SK-N-SH (cell line): ENCODE measurements at regions not wholly inside any gene's neighbourhood (a gene's known extent, or its start where the extent isn't known, plus 50 kb on each side); places are given as distances from the start of the nearest gene placed in this dataset.

Experiments
- CTCF ChIA-PET: fragments of 300-600, 350-600 bp; formaldehyde crosslinking; extraction: SDS; loops from one replicate; lab custom pipeline; 2021; lab: Yijun Ruan, JAX
- POLR2A ChIA-PET: fragments of 350-600 bp; sonication (Branson Sonifier 250); formaldehyde crosslinking; extraction: SDS; loops from one replicate; lab custom pipeline; 2020; ENCODE audit warnings: antibody characterized with exemption, inconsistent platforms; lab: Yijun Ruan, JAX
- DNase-seq: peaks from one replicate; pipeline ENCODE4 v3.0.0; 2012
- H2AFZ ChIP-seq: fragments of 200-600 bp; sonication (generic); 2 replicates; pipeline ENCODE4 v1.8.1; 2016; ENCODE audit warnings: antibody characterized with exemption, mild to moderate bottlenecking, low read depth
- H3F3A ChIP-seq: fragments of 200-600 bp; sonication (generic); replicated peaks from 2 replicates; pipeline ENCODE3; 2016; ENCODE audit warnings: antibody characterized with exemption, mild to moderate bottlenecking; ENCODE audit not compliant: insufficient read depth
- H3K27ac ChIP-seq, 2 experiments: fragments of 200-500 bp in 1 of 2; fragments of 200-600 bp in 1 of 2; sonication (Bioruptor generic) in 1 of 2; sonication (generic), shearing (Covaris generic) in 1 of 2; 2 replicates each; pipeline versions ENCODE4 v1.5.1 to v1.6.1; 2014 to 2016; ENCODE audit warnings: low read depth in 2 of 2, inconsistent platforms in 1 of 2, low read length in 1 of 2, mild to moderate bottlenecking in 1 of 2, mixed read lengths in 1 of 2
- H3K27me3 ChIP-seq: fragments of 200-600 bp; sonication (generic), shearing (Covaris generic); 2 replicates; pipeline ENCODE4 v1.6.1; 2016; ENCODE audit warnings: mixed run types; ENCODE audit not compliant: insufficient read depth
- H3K36me3 ChIP-seq, 2 experiments: fragments of 200-500 bp in 1 of 2; fragments of 200-600 bp in 1 of 2; sonication (Bioruptor generic) in 1 of 2; sonication (generic) in 1 of 2; replicated peaks in 1 of 2; 2 replicates each; pipeline versions ENCODE3 to v1.5.1; 2014 to 2016; ENCODE audit warnings: low read length in 1 of 2, mild to moderate bottlenecking in 1 of 2; ENCODE audit not compliant: insufficient read depth in 2 of 2, control insufficient read depth in 1 of 2
- H3K4me1 ChIP-seq, 2 experiments: fragments of 200-500 bp in 1 of 2; fragments of 200-600 bp in 1 of 2; sonication (Bioruptor generic) in 1 of 2; sonication (generic), shearing (Covaris generic) in 1 of 2; 2 replicates each; pipeline versions ENCODE4 v1.5.1 to v1.6.1; 2014 to 2016; ENCODE audit warnings: low read depth in 1 of 2, low read length in 1 of 2, mixed run types in 1 of 2; ENCODE audit not compliant: insufficient read depth in 2 of 2, control insufficient read depth in 1 of 2
- H3K4me2 ChIP-seq: fragments of 200-600 bp; sonication (generic), shearing (Covaris generic); 2 replicates; pipeline ENCODE4 v1.6.1; 2017; ENCODE audit warnings: mixed run types
- H3K4me3 ChIP-seq, 2 experiments: fragments of 200-500 bp in 1 of 2; fragments of 200-600 bp in 1 of 2; sonication (Bioruptor generic) in 1 of 2; sonication (generic), shearing (Covaris generic) in 1 of 2; 2 replicates each; pipeline versions ENCODE4 v1.5.1 to v1.8.1; 2014 to 2016; ENCODE audit warnings: low read depth in 2 of 2, inconsistent platforms in 1 of 2, low read length in 1 of 2, mild to moderate bottlenecking in 1 of 2, mixed read lengths in 1 of 2, moderate library complexity in 1 of 2
- H3K79me2 ChIP-seq: fragments of 200-600 bp; sonication (generic); 2 replicates; pipeline ENCODE4 v1.8.1; 2017; ENCODE audit warnings: mild to moderate bottlenecking; ENCODE audit not compliant: insufficient read depth
- H3K9ac ChIP-seq: fragments of 200-600 bp; sonication (generic); 2 replicates; pipeline ENCODE4 v1.6.1; 2017; ENCODE audit warnings: mixed run types
- H3K9me2 ChIP-seq: fragments of 200-600 bp; sonication (generic); 2 replicates; pipeline ENCODE4 v1.6.1; 2017; ENCODE audit warnings: mixed run types
- H3K9me3 ChIP-seq: fragments of 200-600 bp; sonication (generic); 2 replicates; pipeline ENCODE4 v1.6.1; 2017; ENCODE audit warnings: mixed run types, mild to moderate bottlenecking, moderate library complexity
- H4K20me1 ChIP-seq: fragments of 200-600 bp; sonication (generic); 2 replicates; pipeline ENCODE4 v1.6.1; 2017; ENCODE audit warnings: mild to moderate bottlenecking, mixed run types; ENCODE audit not compliant: insufficient read depth
- ELF1 ChIP-seq: IDR thresholded peaks from 2 replicates; pipeline ENCODE4 v1.4.0; 2012
- FOSL2 ChIP-seq: IDR thresholded peaks from 2 replicates; pipeline ENCODE4 v1.4.0; 2012; ENCODE audit warnings: low read depth, mild to moderate bottlenecking, moderate library complexity, borderline replicate concordance
- FOXJ3 ChIP-seq: sonication (generic); formaldehyde crosslinking; IDR thresholded peaks from 2 replicates; pipeline ENCODE4 v1.5.1; 2020; ENCODE audit warnings: mild to moderate bottlenecking, missing genetic modification reagents
- GABPA ChIP-seq: IDR thresholded peaks from 2 replicates; pipeline ENCODE4 v1.4.0; 2012; ENCODE audit warnings: low read depth, mild to moderate bottlenecking
- MEF2A ChIP-seq: IDR thresholded peaks from 2 replicates; pipeline ENCODE4 v1.4.0; 2012; ENCODE audit warnings: low read depth, borderline replicate concordance
- MXI1 ChIP-seq: IDR thresholded peaks from 2 replicates; pipeline ENCODE4 v1.6.1; 2012; ENCODE audit warnings: mild to moderate bottlenecking, low read depth, low read length, improper control_type of control experiment
- RAD21 ChIP-seq: IDR thresholded peaks from 2 replicates; pipeline ENCODE4 v1.6.1; 2012; ENCODE audit warnings: mild to moderate bottlenecking, low read length
- RCOR1 ChIP-seq: fragments of 150-350 bp; IDR thresholded peaks from 2 replicates; pipeline ENCODE4 v1.6.1; 2017; ENCODE audit warnings: antibody characterized with exemption, low read length
- RXRA ChIP-seq: IDR thresholded peaks from 2 replicates; pipeline ENCODE4 v1.4.0; 2012; ENCODE audit warnings: low read depth, mild to moderate bottlenecking, borderline replicate concordance
- TCF12 ChIP-seq: IDR thresholded peaks from 2 replicates; pipeline ENCODE4 v1.4.0; 2012
- WGBS: methylation state at CpG from one replicate; pipeline ENCODE4 v1.1.6; 2017; ENCODE audit warnings: low lambda C conversion rate; 5-methylcytosine and 5-hydroxymethylcytosine counted together
- TF ChIP-seq, protein P1 (sequence below): IDR thresholded peaks from 2 replicates; pipeline ENCODE4 v1.4.0; 2012; ENCODE audit warnings: low read depth, borderline replicate concordance
- TF ChIP-seq, protein P2 (sequence below): fragments of 150-350 bp; IDR thresholded peaks from 2 replicates; pipeline ENCODE4 v1.6.1; 2016; ENCODE audit warnings: mild to moderate bottlenecking, low read depth, low read length

DNA sequence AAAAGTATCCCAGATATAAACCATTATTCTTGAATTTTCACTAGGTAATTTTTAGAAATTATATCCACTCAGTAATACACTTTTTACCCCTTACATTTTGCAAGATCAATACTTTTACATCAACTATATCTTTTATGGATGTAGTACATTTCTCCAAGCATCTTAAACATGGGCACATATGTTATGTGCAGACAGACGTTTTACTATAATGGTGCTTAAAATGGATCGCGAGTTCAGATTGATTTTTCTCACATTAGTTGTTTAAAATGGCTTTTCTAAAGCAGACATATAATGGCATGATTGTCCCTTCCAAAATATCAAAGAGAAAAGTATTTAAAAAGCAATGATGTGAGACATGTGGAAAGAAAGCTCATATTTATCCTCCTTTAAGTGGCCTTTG lies 786.1 kb downstream of the PDHA2 start:
- POLR2A ChIA-PET: no interaction called here
- Histone ChIP-seq H2AFZ (no peak overlapping the region), H3K9me2 (no peaks in the 10 kb centered on the region), H3F3A (no peaks in the 10 kb centered on the region), H3K9me3 (no peaks in the 10 kb centered on the region), H3K36me3 (no peaks in the 10 kb centered on the region), H3K27me3 (no peaks in the 10 kb centered on the region), H3K9ac (no peak overlapping the region), H3K27ac (no peak overlapping the region), H4K20me1 (no peaks in the 10 kb centered on the region), H3K4me3 (no peak overlapping the region), H3K79me2 (no peaks in the 10 kb centered on the region), H3K4me2 (no peak overlapping the region), H3K4me1 (no peaks in the 10 kb centered on the region)
- TF ChIP-seq MEF2A: no peak
- no peak for TF ChIP-seq RXRA
- TF ChIP-seq, protein P1, sequence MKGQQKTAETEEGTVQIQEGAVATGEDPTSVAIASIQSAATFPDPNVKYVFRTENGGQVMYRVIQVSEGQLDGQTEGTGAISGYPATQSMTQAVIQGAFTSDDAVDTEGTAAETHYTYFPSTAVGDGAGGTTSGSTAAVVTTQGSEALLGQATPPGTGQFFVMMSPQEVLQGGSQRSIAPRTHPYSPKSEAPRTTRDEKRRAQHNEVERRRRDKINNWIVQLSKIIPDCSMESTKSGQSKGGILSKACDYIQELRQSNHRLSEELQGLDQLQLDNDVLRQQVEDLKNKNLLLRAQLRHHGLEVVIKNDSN: no peak
- no peak for TF ChIP-seq ELF1
- TF ChIP-seq FOXJ3 (CRISPR knock-in tag): no peak
- TF ChIP-seq GABPA: no peak
- WGBS: 81% methylated on average over 3 of the region's 3 CpGs
- DNase-seq: no peak
- CTCF ChIA-PET: no interaction called here

- WGBS: 58% methylated on average over 2 of the region's 2 CpGs
- no peaks in the 10 kb centered on the region for H3K36me3 ChIP-seq
- H3K9ac ChIP-seq: no peak overlapping the region
- H3F3A ChIP-seq: no peaks in the 10 kb centered on the region
- ChIA-PET CTCF (no interaction called here), POLR2A (no interaction called here)
- no peaks in the 10 kb centered on the region for H3K79me2 ChIP-seq
- H2AFZ ChIP-seq: no peak overlapping the region
- no peak for DNase-seq
- H4K20me1 ChIP-seq: no peaks in the 10 kb centered on the region
- H3K4me2 ChIP-seq: no peak overlapping the region
- no peaks in the 10 kb centered on the region for H3K27me3 ChIP-seq
- H3K9me3 ChIP-seq: no peaks in the 10 kb centered on the region
- H3K4me3 ChIP-seq: no peak overlapping the region
- no peaks in the 10 kb centered on the region for H3K9me2 ChIP-seq
- no peaks in the 10 kb centered on the region for H3K4me1 ChIP-seq
- TF ChIP-seq TCF12: no peak
- no peak for TF ChIP-seq RAD21
- no peak for TF ChIP-seq GABPA
- TF ChIP-seq RXRA: no peak
- TF ChIP-seq RCOR1: no peak
- no peak for TF ChIP-seq MXI1
- TF ChIP-seq, protein P1: no peak
- TF ChIP-seq, protein P2, sequence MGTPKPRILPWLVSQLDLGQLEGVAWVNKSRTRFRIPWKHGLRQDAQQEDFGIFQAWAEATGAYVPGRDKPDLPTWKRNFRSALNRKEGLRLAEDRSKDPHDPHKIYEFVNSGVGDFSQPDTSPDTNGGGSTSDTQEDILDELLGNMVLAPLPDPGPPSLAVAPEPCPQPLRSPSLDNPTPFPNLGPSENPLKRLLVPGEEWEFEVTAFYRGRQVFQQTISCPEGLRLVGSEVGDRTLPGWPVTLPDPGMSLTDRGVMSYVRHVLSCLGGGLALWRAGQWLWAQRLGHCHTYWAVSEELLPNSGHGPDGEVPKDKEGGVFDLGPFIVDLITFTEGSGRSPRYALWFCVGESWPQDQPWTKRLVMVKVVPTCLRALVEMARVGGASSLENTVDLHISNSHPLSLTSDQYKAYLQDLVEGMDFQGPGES: no peak
- no peak for TF ChIP-seq FOSL2
- TF ChIP-seq, all 33 proteins: peak for 0
- H3K27ac ChIP-seq: no peak overlapping the region
Observed at GRCh38 chr4:96630839-96631238, 790.9 kb downstream of the PDHA2 start.
